ENCODE measurements at regions not wholly inside any gene's neighbourhood (a gene's known extent, or its start where the extent isn't known, plus 50 kb on each side); places are given as distances from the start of the nearest gene placed in this dataset.
"Not testable (repeated sequence)": the region's sequence is repeated elsewhere in the genome, so short reads cannot be mapped to it uniquely, and the experiment has no call there.

- peak; percentile 77 for DNase-seq
These were observed 1233.2 kb upstream of the ZEB2 start for GRCh38 chr2:145753041-145753608.

GRCh38 chr2:145752091-145752806, 1232.3 kb upstream of the ZEB2 start:
- DNase-seq, result peak; percentile 86

- peak; percentile 31 for DNase-seq
These were observed 1231.7 kb upstream of the ZEB2 start for GRCh38 chr2:145751629-145752028.

GRCh38 chr2:145751155-145751554, 1231.2 kb upstream of the ZEB2 start:
- no peak for DNase-seq

GRCh38 chr2:145750612-145751011, 1230.7 kb upstream of the ZEB2 start:
- DNase-seq, result no peak

GRCh38 chr2:145750144-145750543, 1230.2 kb upstream of the ZEB2 start:
- DNase-seq, result no peak

GRCh38 chr2:145749556-145749955, 1229.6 kb upstream of the ZEB2 start:
- DNase-seq, result no peak

GRCh38 chr2:145748927-145749326, 1229.0 kb upstream of the ZEB2 start:
- no peak for DNase-seq

- DNase-seq, result no peak
These were observed 1227.8 kb upstream of the ZEB2 start for GRCh38 chr2:145747715-145748114.

- not testable (repeated sequence) for DNase-seq
These were observed 1225.4 kb upstream of the ZEB2 start for GRCh38 chr2:145745387-145745721.

- DNase-seq, result no peak
These were observed 1224.8 kb upstream of the ZEB2 start for GRCh38 chr2:145744541-145745386.

- no peak for DNase-seq
These were observed 1223.1 kb upstream of the ZEB2 start for GRCh38 chr2:145743011-145743410.

- DNase-seq, result no peak
These were observed 1221.7 kb upstream of the ZEB2 start for GRCh38 chr2:145741636-145742035.

- no peak for DNase-seq
These were observed 1221.3 kb upstream of the ZEB2 start for GRCh38 chr2:145741181-145741580.

GRCh38 chr2:145740302-145740701, 1220.4 kb upstream of the ZEB2 start:
- DNase-seq, result no peak

- DNase-seq, result no peak
These were observed 1219.8 kb upstream of the ZEB2 start for GRCh38 chr2:145739681-145740080.

GRCh38 chr2:145736871-145737270, 1217.0 kb upstream of the ZEB2 start:
- DNase-seq, result no peak

- no peak for DNase-seq
These were observed 1211.5 kb upstream of the ZEB2 start for GRCh38 chr2:145731467-145731866.

- no peak for DNase-seq
These were observed 1210.3 kb upstream of the ZEB2 start for GRCh38 chr2:145729993-145730770.

GRCh38 chr2:145729481-145729880, 1209.6 kb upstream of the ZEB2 start:
- DNase-seq, result no peak

GRCh38 chr2:145728511-145728910, 1208.6 kb upstream of the ZEB2 start:
- DNase-seq, result no peak

GRCh38 chr2:145725876-145726275, 1206.0 kb upstream of the ZEB2 start:
- no peak for DNase-seq

- DNase-seq, result no peak
These were observed 1204.5 kb upstream of the ZEB2 start for GRCh38 chr2:145724311-145724898.
